Liver (tissue), 3 donors: ENCODE measurements at regions not wholly inside any gene's neighbourhood (a gene's known extent, or its start where the extent isn't known, plus 50 kb on each side); places are given as distances from the start of the nearest gene placed in this dataset.

Experiments
- ATF3 ChIP-seq: IDR thresholded peaks from 2 replicates; pipeline ENCODE4 v1.6.1; 2016; ENCODE audit warnings: antibody characterized with exemption
- CTCF ChIP-seq: fragments of 150-350 bp; IDR thresholded peaks from 2 replicates; pipeline ENCODE4 v1.5.1; 2017; ENCODE audit warnings: improper control_type of control experiment, low read depth, low read length; ENCODE audit not compliant: missing input control
- GABPA ChIP-seq, 2 donors: IDR thresholded peaks in 1 of 2; conservative IDR thresholded peaks in 1 of 2; 2 replicates each; pipeline ENCODE4 v1.6.1; 2016; ENCODE audit warnings: antibody characterized with exemption in 2 of 2, mild to moderate bottlenecking in 1 of 2, moderate library complexity in 1 of 2
- REST ChIP-seq: IDR thresholded peaks from 2 replicates; pipeline ENCODE4 v1.6.1; 2016; ENCODE audit warnings: antibody characterized with exemption, mild to moderate bottlenecking
- donor health status: healthy.
- donor health status: healthy.

- no peak for TF ChIP-seq CTCF
- TF ChIP-seq ATF3, result no peak
- no peak for TF ChIP-seq GABPA (IDR thresholded peaks at IDR 0.05 in 1 of 2, conservative IDR thresholded peaks at IDR 0.05 in 1 of 2)
- TF ChIP-seq REST, result no peak
These were observed 76.4 kb downstream of the OAT start for GRCh38 chr10:124342136-124342820.
